HFFc6 (cell line): ENCODE measurements at regions not wholly inside any gene's neighbourhood (a gene's known extent, or its start where the extent isn't known, plus 50 kb on each side); places are given as distances from the start of the nearest gene placed in this dataset.

Experiments
- DNase-seq: peaks from one replicate; pipeline ENCODE4 v3.0.0-alpha.2; 2018
- H3K27ac Mint-ChIP-seq: 2 replicates; pipeline ENCODE4 v1.8.0; 2020; ENCODE audit warnings: mild to moderate bottlenecking, mixed read lengths
- H3K27me3 Mint-ChIP-seq: 2 replicates; pipeline ENCODE4 v1.8.0; 2021; ENCODE audit warnings: mild to moderate bottlenecking, moderate library complexity, mixed read lengths; ENCODE audit not compliant: insufficient read depth
- H3K36me3 Mint-ChIP-seq: 2 replicates; pipeline ENCODE4 v1.8.0; 2021; ENCODE audit warnings: low read depth, mixed read lengths
- H3K4me1 Mint-ChIP-seq: 2 replicates; pipeline ENCODE4 v1.8.0; 2020; ENCODE audit warnings: low read depth, mixed read lengths
- H3K4me3 Mint-ChIP-seq: 2 replicates; pipeline ENCODE4 v1.8.0; 2020; ENCODE audit warnings: mild to moderate bottlenecking, moderate library complexity, mixed read lengths
- H3K9me3 Mint-ChIP-seq: 2 replicates; pipeline ENCODE4 v1.8.0; 2020; ENCODE audit warnings: mild to moderate bottlenecking, mixed read lengths
- TF ChIP-seq, protein P1 (sequence below): fragments of 200-600 bp; sonication (generic); IDR thresholded peaks from 2 replicates; pipeline ENCODE4 v1.5.0; 2021; ENCODE audit warnings: antibody characterized with exemption, mild to moderate bottlenecking

DNA sequence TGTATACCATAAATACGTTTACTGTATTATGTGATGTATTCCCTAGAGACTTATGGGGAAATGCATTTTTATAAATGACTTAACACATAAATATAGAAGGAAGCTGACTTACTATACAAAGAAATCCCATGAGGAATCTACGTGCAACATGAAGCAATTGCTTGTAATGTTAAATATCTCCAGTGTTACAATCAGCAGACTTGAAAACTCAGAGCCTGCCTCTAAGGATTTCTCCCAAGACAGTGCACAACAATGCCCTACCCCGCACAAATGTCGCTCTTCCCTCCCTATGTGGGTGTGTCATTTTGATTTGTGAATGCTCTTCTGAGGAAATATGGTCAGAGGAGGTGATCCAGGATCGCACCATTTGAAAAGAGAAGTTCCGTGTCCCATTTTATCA lies 629.0 kb downstream of the NR2F2 start:
- DNase-seq: no peak
- Mint-ChIP-seq H3K36me3 (no peaks in the 10 kb centered on the region), H3K4me3 (no peak overlapping the region), H3K9me3 (peaks cover 44% of the 10 kb centered on the region), H3K27me3 (no peaks in the 10 kb centered on the region), H3K27ac (no peak overlapping the region), H3K4me1 (no peaks in the 10 kb centered on the region)
- TF ChIP-seq, protein P1, sequence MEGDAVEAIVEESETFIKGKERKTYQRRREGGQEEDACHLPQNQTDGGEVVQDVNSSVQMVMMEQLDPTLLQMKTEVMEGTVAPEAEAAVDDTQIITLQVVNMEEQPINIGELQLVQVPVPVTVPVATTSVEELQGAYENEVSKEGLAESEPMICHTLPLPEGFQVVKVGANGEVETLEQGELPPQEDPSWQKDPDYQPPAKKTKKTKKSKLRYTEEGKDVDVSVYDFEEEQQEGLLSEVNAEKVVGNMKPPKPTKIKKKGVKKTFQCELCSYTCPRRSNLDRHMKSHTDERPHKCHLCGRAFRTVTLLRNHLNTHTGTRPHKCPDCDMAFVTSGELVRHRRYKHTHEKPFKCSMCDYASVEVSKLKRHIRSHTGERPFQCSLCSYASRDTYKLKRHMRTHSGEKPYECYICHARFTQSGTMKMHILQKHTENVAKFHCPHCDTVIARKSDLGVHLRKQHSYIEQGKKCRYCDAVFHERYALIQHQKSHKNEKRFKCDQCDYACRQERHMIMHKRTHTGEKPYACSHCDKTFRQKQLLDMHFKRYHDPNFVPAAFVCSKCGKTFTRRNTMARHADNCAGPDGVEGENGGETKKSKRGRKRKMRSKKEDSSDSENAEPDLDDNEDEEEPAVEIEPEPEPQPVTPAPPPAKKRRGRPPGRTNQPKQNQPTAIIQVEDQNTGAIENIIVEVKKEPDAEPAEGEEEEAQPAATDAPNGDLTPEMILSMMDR: no peak

DNA sequence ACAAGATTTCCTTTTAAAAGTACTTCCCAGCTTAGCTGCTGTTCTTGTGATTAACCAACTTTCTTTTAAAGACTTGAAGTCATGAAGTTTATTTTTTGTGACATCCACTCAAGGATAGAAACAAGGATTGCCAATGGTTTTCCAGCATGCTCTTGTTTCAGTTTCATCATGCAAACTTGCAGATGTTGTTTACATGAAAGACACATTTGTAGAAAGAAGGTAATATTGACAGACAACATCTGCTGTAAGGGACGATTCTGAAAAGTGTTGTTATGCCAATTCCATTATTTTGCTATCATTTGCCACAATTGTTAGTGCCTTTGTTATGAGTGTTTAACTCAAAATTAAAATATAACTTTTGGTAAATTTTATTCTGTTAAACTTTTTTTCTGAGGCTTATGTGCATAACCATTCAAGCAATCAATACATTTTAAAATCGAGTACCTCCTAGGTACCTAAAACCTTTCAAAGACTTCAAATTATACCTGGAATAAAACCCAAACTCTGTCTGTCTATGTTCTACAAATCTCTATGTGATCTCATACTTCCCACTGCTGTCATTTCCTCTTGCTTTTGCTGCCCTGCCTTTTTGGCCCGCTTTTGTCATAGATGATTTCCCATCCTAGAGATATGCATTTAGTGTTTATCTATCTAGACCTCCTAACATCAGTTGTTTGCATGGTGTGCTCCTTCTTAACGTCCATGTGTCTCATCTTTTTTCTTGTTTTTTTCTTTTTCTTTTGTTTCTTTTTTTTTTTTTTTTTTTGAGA lies 630.4 kb downstream of the NR2F2 start:
- TF ChIP-seq, protein P1: no peak
- Mint-ChIP-seq H3K4me1 (no peaks in the 10 kb centered on the region), H3K27me3 (no peaks in the 10 kb centered on the region; the same call in 1 of the 2 replicates), H3K36me3 (no peaks in the 10 kb centered on the region), H3K27ac (no peak overlapping the region), H3K4me3 (no peak overlapping the region), H3K9me3 (peaks cover 46% of the 10 kb centered on the region)
- no peak for DNase-seq

DNA sequence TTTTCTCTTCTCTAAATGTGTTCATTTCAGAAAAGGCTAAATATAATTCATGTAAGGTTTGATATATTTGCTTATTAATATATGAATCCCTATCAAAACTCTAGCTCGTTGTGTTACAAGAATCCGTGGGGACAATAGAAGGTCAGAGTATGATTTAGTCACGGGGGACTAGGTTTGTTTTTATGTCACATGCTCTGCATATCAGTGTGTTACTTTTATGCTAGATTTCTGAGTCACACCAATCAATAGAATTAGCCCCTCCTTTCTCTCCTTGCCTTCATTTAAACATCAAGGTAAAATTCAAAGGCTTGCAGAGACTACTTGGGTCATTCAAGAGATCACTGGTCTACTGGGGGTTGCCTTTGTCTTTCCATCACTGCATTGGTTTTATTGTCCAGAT lies 636.1 kb downstream of the NR2F2 start:
- Mint-ChIP-seq H3K27me3 (no peaks in the 10 kb centered on the region; the same call in 1 of the 2 replicates), H3K27ac (no peak overlapping the region), H3K4me3 (no peak overlapping the region), H3K4me1 (no peaks in the 10 kb centered on the region), H3K9me3 (peaks cover 56% of the 10 kb centered on the region), H3K36me3 (no peaks in the 10 kb centered on the region)
- no peak for DNase-seq
- TF ChIP-seq, protein P1: no peak

DNA sequence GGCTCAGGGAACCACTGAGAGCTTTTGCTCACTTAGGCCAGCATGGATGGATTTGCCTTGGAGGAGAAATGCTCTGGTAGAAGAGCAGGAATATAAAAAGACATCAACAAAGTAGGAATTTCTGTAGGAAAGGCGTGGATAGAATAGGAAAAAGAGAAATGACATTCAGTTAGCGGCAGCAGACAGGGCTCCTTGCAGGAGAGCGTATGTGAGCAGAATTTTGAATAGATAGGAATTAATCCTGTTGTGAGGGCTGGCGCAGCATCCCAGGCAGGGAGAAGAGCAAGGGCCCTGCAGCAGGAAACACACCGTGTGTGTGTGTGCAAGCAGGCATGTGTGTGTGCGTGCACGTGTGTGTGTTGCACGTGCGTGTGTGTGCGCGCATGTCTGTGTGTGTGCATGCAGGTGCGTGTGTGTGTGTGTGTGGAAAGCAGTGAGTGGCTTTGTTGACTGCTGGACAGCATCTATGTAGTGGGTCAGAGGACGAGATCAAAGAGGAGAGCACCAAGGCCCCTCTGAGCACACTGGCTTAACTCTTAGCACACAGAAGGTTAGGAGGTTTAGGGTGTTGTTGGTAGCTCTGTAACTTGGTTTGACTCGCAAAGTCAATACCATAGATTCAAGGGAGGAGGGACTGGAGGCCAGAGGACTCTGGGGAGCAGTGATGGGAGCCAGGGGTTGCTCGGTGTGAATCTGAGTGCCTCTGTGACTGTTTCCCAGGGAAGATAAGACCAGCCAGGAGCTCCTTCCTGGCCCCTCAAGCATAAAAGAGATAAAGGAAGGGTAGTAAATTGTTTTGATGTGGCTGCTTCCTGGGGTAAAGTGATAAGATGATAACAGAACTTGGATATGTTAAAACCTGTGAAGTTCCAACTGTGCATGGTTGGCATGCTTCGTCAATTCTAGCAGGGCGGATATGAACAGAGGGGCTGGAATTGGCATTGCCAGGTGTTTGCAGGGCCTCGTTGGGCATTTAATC lies 639.5 kb downstream of the NR2F2 start:
- Mint-ChIP-seq H3K27me3 (no peaks in the 10 kb centered on the region; the same call in 1 of the 2 replicates), H3K4me1 (no peaks in the 10 kb centered on the region), H3K4me3 (no peak overlapping the region), H3K36me3 (no peaks in the 10 kb centered on the region), H3K27ac (no peak overlapping the region), H3K9me3 (peaks cover 47% of the 10 kb centered on the region)
- TF ChIP-seq, protein P1: no peak
- DNase-seq: no peak

DNA sequence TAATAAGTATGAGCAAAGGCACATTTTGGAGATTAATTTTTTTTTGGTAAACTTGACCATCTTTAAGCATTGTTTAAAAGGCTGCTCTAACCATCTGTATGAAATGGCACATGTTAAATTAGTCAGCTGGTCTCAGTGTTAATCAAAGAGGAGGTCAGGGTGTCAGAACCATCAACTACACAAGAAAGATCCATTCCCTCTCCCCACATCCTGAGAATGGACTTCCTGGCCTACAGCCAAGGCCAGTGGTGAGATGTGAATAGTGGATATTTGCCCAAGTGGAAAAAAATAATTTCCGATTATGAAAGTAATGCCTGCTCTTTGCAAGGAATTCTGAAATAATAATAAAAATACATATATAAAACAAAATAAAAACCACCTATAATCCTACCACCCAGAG lies 641.7 kb downstream of the NR2F2 start:
- H3K36me3 Mint-ChIP-seq: no peaks in the 10 kb centered on the region
- no peak for DNase-seq
- no peak overlapping the region for H3K4me3 Mint-ChIP-seq
- no peaks in the 10 kb centered on the region for H3K4me1 Mint-ChIP-seq
- TF ChIP-seq, protein P1: no peak
- no peaks in the 10 kb centered on the region for H3K27me3 Mint-ChIP-seq
- no peak overlapping the region for H3K27ac Mint-ChIP-seq
- peaks cover 36% of the 10 kb centered on the region for H3K9me3 Mint-ChIP-seq
